Muscle layer of colon (tissue), 2 donors: ENCODE measurements at regions not wholly inside any gene's neighbourhood (a gene's known extent, or its start where the extent isn't known, plus 50 kb on each side); places are given as distances from the start of the nearest gene placed in this dataset.

ENCODE experiments used
- H3K27ac ChIP-seq: one replicate; pipeline ENCODE4 v1.7.0; 2013; ENCODE audit warnings: low read depth, mild to moderate bottlenecking, low read length, moderate library complexity
- H3K27me3 ChIP-seq, 2 donors: one replicate each; pipeline ENCODE4 v1.7.0; 2013; ENCODE audit warnings: low read length in 2 of 2, mild to moderate bottlenecking in 2 of 2; ENCODE audit not compliant: insufficient read depth in 2 of 2, control insufficient read depth in 1 of 2
- H3K36me3 ChIP-seq: one replicate; pipeline ENCODE4 v1.7.0; 2013; ENCODE audit warnings: mild to moderate bottlenecking, low read length; ENCODE audit not compliant: insufficient read depth
- H3K4me1 ChIP-seq: one replicate; pipeline ENCODE4 v1.7.0; 2013; ENCODE audit warnings: mild to moderate bottlenecking, low read length; ENCODE audit not compliant: insufficient read depth
- H3K4me3 ChIP-seq, 2 donors: one replicate each; pipeline ENCODE4 v1.7.0; 2013; ENCODE audit warnings: low read length in 2 of 2, low read depth in 1 of 2, mild to moderate bottlenecking in 1 of 2, moderate library complexity in 1 of 2
- H3K9ac ChIP-seq: one replicate; pipeline ENCODE4 v1.7.0; 2013; ENCODE audit warnings: low read length
- H3K9me3 ChIP-seq: one replicate; pipeline ENCODE4 v1.7.0; 2013; ENCODE audit warnings: mild to moderate bottlenecking, low read length
- donor health status: abdominal sarcoma.
- donor health status: Adenocarcinoma of cecum.

DNA sequence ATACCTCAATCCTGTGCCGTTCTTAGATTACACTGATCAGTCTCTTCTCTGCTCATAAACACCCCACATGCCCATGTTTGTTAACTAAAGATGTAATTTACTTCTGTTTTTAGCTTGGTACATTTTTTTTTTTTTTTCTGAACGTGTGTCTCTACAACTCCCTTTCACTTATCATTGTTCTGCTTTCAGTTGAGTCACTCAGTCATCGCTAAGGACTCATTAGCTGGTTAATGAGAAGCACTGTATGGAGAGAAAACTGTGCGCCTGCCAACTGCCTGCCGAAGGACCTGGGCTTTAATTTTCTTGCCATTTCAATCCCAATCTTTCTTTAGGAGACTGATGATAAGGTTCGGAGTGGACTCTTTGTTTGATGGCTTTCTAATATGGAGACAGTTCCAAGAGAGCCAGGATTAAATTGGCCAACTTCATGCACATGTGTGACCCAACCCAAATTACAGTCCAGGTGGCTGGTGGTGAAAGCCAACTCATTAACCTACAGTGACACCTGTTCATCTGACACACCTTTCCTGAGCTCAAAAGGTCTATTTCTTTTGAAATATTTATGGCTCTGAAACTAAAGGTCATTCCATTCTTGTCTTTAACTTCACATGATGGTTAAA, 334.1 kb downstream of the BCKDHB start:
- no peaks in the 10 kb centered on the region for H3K36me3 ChIP-seq
- no peaks in the 10 kb centered on the region for H3K4me1 ChIP-seq
- no peaks in the 10 kb centered on the region for H3K27me3 ChIP-seq
- H3K9me3 ChIP-seq, result no peaks in the 10 kb centered on the region
- no peak overlapping the region for H3K4me3 ChIP-seq
- H3K9ac ChIP-seq, result no peak overlapping the region
- H3K27ac ChIP-seq, result no peak overlapping the region

DNA sequence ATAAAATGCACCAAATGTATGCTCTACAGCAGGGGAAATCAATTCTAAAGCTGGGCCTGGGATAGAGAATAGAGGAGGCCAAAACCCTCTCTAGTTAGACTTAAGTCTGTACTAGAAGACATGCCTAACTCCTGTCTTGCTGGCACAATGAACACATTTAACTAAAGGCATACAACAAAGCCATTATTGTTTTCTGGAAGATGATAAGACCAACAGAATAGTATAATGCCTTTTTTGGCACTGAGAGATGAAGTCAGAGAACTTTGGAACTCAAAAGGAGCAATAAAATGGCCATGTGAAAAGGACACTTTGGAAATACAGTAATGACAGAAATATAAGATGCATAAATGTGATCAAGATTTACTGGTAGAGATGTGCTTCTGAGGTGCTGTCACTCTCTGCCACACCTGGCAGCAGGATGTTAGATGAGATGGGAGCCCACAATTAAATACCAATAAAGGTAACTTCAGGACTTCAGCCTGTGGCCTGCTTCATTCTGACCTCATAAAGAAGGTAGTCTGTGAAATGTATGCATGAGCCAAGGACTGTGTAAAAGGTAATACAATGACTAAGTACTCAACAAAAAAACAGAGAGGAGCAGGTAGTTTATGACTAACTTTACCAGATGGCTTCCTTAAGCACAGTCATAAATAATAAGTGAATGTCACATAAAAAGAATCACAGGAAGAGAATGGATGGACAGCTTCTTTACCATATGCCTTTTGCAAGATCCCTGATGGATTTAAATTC, 333.4 kb downstream of the BCKDHB start:
- H3K27me3 ChIP-seq, result no peaks in the 10 kb centered on the region
- no peak overlapping the region for H3K4me3 ChIP-seq
- no peaks in the 10 kb centered on the region for H3K36me3 ChIP-seq
- no peak overlapping the region for H3K27ac ChIP-seq
- no peaks in the 10 kb centered on the region for H3K9me3 ChIP-seq
- no peak overlapping the region for H3K9ac ChIP-seq
- no peaks in the 10 kb centered on the region for H3K4me1 ChIP-seq

DNA sequence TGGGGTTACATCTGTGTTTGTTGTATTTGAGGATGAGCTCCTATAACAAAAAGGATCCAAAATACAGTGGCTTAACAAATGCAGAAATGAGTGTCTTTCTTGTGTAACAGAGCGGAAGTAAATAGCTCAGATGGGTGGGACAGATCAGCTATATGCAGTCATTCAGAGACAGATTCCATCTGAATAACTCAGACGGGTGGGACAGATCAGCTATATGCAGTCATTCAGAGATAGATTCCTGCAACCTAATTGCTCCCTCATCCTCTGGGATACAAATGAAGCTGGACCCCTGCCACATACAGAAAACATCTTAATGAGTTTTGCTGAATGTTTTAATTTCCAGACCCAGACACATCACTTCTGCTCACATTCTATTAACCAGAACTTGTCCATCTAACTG, 332.3 kb downstream of the BCKDHB start:
- Histone ChIP-seq H3K4me3 (no peak overlapping the region), H3K36me3 (no peaks in the 10 kb centered on the region), H3K27me3 (no peaks in the 10 kb centered on the region), H3K4me1 (no peaks in the 10 kb centered on the region), H3K9me3 (no peaks in the 10 kb centered on the region), H3K27ac (no peak overlapping the region), H3K9ac (no peak overlapping the region)

DNA sequence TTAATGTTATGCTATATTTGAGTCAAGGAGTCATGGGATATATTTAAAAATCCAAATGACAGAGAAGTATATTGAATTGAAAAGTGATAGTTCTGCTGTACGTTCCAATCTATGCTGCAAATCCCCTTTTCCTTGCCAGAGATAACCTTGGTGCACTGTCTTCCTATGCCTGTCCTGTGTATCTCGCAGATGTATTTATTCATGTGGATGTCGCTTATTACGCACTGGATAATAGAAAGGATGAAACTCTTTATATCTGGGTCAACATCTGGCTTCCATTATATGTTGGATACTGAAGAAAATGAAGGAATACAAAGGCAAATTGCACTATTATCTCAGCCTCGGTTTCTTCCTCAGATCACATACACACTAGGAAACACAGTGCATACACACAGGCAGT, 331.3 kb downstream of the BCKDHB start:
- H3K4me3 ChIP-seq, result no peak overlapping the region
- H3K9ac ChIP-seq, result no peak overlapping the region
- H3K36me3 ChIP-seq, result no peaks in the 10 kb centered on the region
- H3K4me1 ChIP-seq, result no peaks in the 10 kb centered on the region
- H3K27me3 ChIP-seq, result no peaks in the 10 kb centered on the region
- no peaks in the 10 kb centered on the region for H3K9me3 ChIP-seq
- no peak overlapping the region for H3K27ac ChIP-seq

- Histone ChIP-seq H3K9ac (no peak overlapping the region), H3K4me3 (no peak overlapping the region), H3K27me3 (no peaks in the 10 kb centered on the region), H3K27ac (no peak overlapping the region), H3K4me1 (no peaks in the 10 kb centered on the region), H3K9me3 (no peaks in the 10 kb centered on the region), H3K36me3 (no peaks in the 10 kb centered on the region)
Observed at GRCh38 chr6:80437221-80437620, 330.8 kb downstream of the BCKDHB start.

DNA sequence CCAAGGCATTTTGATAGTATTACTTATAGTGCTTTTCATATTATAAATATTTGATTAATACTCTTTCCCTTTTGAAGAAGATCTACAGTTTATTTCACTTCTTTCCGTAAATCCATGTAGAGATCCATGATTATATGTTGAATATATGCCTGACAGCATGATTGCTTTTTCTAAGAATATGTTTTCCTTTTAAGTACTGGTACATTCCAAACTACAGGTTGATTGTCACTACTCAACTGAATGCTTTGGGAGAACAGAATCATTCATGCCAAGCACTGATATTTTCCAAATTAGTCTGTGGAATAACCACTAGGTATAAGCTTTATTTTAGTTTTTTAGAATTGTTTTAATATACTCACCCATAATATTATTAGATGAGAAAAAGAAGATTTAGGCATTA, 330.2 kb downstream of the BCKDHB start:
- Histone ChIP-seq H3K4me3 (no peak overlapping the region), H3K27me3 (no peaks in the 10 kb centered on the region), H3K9me3 (no peaks in the 10 kb centered on the region), H3K27ac (no peak overlapping the region), H3K36me3 (no peaks in the 10 kb centered on the region), H3K4me1 (no peaks in the 10 kb centered on the region), H3K9ac (no peak overlapping the region)

GRCh38 chr6:80435457-80435856, 329.0 kb downstream of the BCKDHB start:
- Histone ChIP-seq H3K4me3 (no peak overlapping the region), H3K9me3 (no peaks in the 10 kb centered on the region), H3K36me3 (no peaks in the 10 kb centered on the region), H3K27me3 (no peaks in the 10 kb centered on the region), H3K4me1 (no peaks in the 10 kb centered on the region), H3K27ac (no peak overlapping the region), H3K9ac (no peak overlapping the region)

GRCh38 chr6:80434691-80435350, 328.4 kb downstream of the BCKDHB start:
- Histone ChIP-seq H3K36me3 (no peaks in the 10 kb centered on the region), H3K4me3 (no peak overlapping the region), H3K27me3 (no peaks in the 10 kb centered on the region), H3K9me3 (no peaks in the 10 kb centered on the region), H3K9ac (no peak overlapping the region), H3K27ac (no peak overlapping the region), H3K4me1 (no peaks in the 10 kb centered on the region)

GRCh38 chr6:80433673-80434025, 327.2 kb downstream of the BCKDHB start:
- H3K27ac ChIP-seq, result no peak overlapping the region
- H3K9me3 ChIP-seq, result no peaks in the 10 kb centered on the region
- no peak overlapping the region for H3K9ac ChIP-seq

GRCh38 chr6:80433010-80433672, 326.7 kb downstream of the BCKDHB start:
- H3K27ac ChIP-seq, result no peak overlapping the region

More at GRCh38 chr6:80433673-80434025, 327.2 kb downstream of the BCKDHB start:
- Histone ChIP-seq H3K27me3 (no peaks in the 10 kb centered on the region), H3K36me3 (no peaks in the 10 kb centered on the region), H3K4me1 (no peaks in the 10 kb centered on the region), H3K4me3 (no peak overlapping the region)

DNA sequence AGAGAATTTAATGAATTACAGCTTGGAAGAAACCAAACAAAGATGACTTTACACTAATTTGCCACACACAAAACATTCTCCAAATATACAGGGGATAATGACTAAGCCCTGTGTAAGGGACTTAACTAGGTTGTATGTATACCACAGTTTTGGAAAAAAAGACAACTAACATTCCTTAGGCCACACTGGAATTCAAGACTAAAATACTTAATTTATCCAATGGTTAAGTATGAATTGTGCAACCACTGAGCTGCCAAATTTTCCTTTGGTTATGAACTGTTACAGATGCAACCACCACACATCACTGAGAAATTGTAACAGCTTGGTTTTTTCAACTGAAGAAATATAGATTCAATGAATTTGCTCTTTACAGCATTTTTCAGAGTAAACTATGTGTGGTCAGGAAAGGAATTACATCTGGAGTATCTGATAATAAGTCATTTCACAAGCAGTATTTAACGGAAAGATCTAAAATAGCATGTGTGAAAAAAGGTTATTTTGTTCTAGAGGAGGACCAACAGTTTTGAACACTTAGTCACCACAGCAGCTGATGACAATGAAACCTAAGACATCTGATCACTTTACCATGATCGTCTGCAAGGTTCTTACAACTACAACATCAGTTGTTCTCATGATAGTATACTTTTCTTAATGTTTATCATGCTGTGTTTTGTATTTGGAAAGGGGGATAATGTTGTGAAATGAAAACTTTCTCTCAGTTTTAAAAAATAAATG, 318.8 kb downstream of the BCKDHB start:
- peaks cover 3% of the 10 kb centered on the region for H3K36me3 ChIP-seq
- H3K9ac ChIP-seq, result no peak overlapping the region
- no peaks in the 10 kb centered on the region for H3K27me3 ChIP-seq
- H3K4me1 ChIP-seq, result no peaks in the 10 kb centered on the region
- no peak overlapping the region for H3K27ac ChIP-seq
- H3K4me3 ChIP-seq, result no peak overlapping the region
- H3K9me3 ChIP-seq, result peaks cover 4% of the 10 kb centered on the region

More at GRCh38 chr6:80433010-80433672, 326.7 kb downstream of the BCKDHB start:
- Histone ChIP-seq H3K9ac (no peak overlapping the region), H3K4me3 (no peak overlapping the region), H3K4me1 (no peaks in the 10 kb centered on the region), H3K27me3 (no peaks in the 10 kb centered on the region), H3K36me3 (no peaks in the 10 kb centered on the region), H3K9me3 (no peaks in the 10 kb centered on the region)
